ENCODE measurements at regions not wholly inside any gene's neighbourhood (a gene's known extent, or its start where the extent isn't known, plus 50 kb on each side); places are given as distances from the start of the nearest gene placed in this dataset.

GRCh38 chr4:130922955-130923354 lies 1827.0 kb downstream of the C4orf33 start:
- TF ChIP-seq, protein P1, sequence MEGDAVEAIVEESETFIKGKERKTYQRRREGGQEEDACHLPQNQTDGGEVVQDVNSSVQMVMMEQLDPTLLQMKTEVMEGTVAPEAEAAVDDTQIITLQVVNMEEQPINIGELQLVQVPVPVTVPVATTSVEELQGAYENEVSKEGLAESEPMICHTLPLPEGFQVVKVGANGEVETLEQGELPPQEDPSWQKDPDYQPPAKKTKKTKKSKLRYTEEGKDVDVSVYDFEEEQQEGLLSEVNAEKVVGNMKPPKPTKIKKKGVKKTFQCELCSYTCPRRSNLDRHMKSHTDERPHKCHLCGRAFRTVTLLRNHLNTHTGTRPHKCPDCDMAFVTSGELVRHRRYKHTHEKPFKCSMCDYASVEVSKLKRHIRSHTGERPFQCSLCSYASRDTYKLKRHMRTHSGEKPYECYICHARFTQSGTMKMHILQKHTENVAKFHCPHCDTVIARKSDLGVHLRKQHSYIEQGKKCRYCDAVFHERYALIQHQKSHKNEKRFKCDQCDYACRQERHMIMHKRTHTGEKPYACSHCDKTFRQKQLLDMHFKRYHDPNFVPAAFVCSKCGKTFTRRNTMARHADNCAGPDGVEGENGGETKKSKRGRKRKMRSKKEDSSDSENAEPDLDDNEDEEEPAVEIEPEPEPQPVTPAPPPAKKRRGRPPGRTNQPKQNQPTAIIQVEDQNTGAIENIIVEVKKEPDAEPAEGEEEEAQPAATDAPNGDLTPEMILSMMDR (IDR thresholded peaks at IDR 0.05; ENCODE audit: borderline replicate concordance), result no peak
- H3K27ac ChIP-seq (replicated peaks), result no peak overlapping the region
- intact Hi-C loops (cut with micrococcal nuclease), result no loop called here
- no peak overlapping the region for H3K4me3 ChIP-seq
- no peak for DNase-seq
- H3K36me3 ChIP-seq, result no peaks in the 10 kb centered on the region
- H3K9me3 ChIP-seq (replicated peaks), result peaks cover 81% of the 10 kb centered on the region
- no peaks in the 10 kb centered on the region for H3K4me1 ChIP-seq
- no peaks in the 10 kb centered on the region for H3K27me3 ChIP-seq (ENCODE audit: low read depth)

DNA sequence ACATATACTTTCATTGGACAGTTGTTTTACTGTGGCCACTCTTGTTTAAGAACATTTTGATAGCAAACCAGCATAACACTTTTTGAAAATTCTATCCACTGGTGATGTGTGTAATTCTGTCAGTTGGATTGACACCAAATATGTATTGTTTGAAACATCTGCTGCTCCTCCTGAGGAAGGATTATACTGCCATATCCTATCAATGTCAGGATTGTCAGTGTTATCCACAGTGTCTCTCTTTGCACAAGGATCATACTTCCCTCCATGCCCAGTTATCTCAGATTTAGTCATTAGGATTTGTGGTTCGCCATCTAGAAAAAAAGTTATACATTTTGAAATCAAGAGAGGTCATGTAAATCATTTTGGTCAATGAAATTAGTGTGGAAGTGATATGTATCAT lies 1859.6 kb downstream of the C4orf33 start:
- intact Hi-C loops (cut with micrococcal nuclease), result no loop called here
- peaks cover 18% of the 10 kb centered on the region for H3K9me3 ChIP-seq (replicated peaks)
- no peaks in the 10 kb centered on the region for H3K4me1 ChIP-seq
- no peak overlapping the region for H3K4me3 ChIP-seq
- DNase-seq, result no peak
- no peaks in the 10 kb centered on the region for H3K36me3 ChIP-seq
- no peaks in the 10 kb centered on the region for H3K27me3 ChIP-seq (ENCODE audit: low read depth)
- TF ChIP-seq, protein P1 (IDR thresholded peaks at IDR 0.05; ENCODE audit: borderline replicate concordance), result no peak
- H3K27ac ChIP-seq (replicated peaks), result no peak overlapping the region

DNA sequence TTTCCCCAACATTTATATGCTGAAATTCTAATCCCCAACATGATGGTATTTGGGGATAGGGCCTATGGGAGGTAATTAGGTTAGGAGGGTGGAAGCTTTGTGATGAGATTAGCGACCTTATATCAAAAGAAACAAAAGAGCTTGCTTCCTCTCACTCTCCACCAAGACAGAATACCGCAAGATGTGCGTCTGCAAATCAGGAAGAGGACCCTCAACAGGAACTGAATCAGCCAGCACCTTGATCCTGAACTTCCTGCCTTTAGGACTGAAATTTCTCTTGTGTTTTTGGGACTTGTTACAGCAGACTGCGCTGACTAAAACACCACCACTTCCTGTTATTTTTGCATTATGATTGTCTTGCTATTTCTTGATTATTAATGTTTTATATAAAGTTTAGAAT lies 1889.4 kb downstream of the C4orf33 start:
- Histone ChIP-seq H3K27me3 (ENCODE audit: low read depth) (no peaks in the 10 kb centered on the region), H3K4me3 (no peak overlapping the region), H3K36me3 (no peaks in the 10 kb centered on the region), H3K4me1 (no peaks in the 10 kb centered on the region), H3K27ac (replicated peaks) (no peak overlapping the region), H3K9me3 (replicated peaks) (no peaks in the 10 kb centered on the region)
- TF ChIP-seq, protein P1 (IDR thresholded peaks at IDR 0.05; ENCODE audit: borderline replicate concordance), result no peak
- intact Hi-C loops (cut with micrococcal nuclease), result no loop called here
- DNase-seq, result no peak

DNA sequence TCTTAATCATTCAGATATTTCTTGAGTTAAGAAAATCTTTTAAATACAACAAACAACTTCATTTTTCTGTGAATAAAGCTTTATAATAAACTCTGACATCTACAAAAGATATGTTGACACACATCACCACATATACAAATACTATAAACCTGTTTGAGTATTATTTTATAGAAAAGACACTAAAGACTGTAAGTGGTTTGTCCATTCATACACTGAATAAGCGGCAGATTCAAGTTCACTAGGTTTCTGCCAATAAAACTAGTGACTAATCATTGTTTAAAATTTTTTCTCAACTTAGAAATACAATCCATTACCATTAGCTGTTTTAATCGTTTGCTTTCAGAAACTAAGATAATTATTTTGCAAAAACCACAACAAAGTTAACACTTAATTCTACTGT lies 1900.0 kb downstream of the C4orf33 start:
- intact Hi-C loops (cut with micrococcal nuclease), result no loop called here
- no peak for DNase-seq
- Histone ChIP-seq H3K36me3 (no peaks in the 10 kb centered on the region), H3K9me3 (replicated peaks) (peaks cover 8% of the 10 kb centered on the region), H3K27me3 (ENCODE audit: low read depth) (no peaks in the 10 kb centered on the region), H3K27ac (replicated peaks) (no peak overlapping the region), H3K4me1 (no peaks in the 10 kb centered on the region), H3K4me3 (no peak overlapping the region)
- TF ChIP-seq, protein P1 (IDR thresholded peaks at IDR 0.05; ENCODE audit: borderline replicate concordance), result no peak

GRCh38 chr4:131001371-131001770 lies 1905.4 kb downstream of the C4orf33 start:
- no peaks in the 10 kb centered on the region for H3K36me3 ChIP-seq
- no peak overlapping the region for H3K27ac ChIP-seq (replicated peaks)
- H3K27me3 ChIP-seq (ENCODE audit: low read depth), result no peaks in the 10 kb centered on the region
- H3K4me1 ChIP-seq, result no peaks in the 10 kb centered on the region
- no peak overlapping the region for H3K4me3 ChIP-seq
- peaks cover 6% of the 10 kb centered on the region for H3K9me3 ChIP-seq (replicated peaks)
- TF ChIP-seq, protein P1 (IDR thresholded peaks at IDR 0.05; ENCODE audit: borderline replicate concordance), result no peak
- DNase-seq, result no peak
- intact Hi-C loops (cut with micrococcal nuclease), result no loop called here

- H3K27ac ChIP-seq (replicated peaks), result no peak overlapping the region
- H3K27me3 ChIP-seq (ENCODE audit: low read depth), result no peaks in the 10 kb centered on the region
- intact Hi-C loops (cut with micrococcal nuclease), result no loop called here
- DNase-seq, result no peak
- TF ChIP-seq, protein P1 (IDR thresholded peaks at IDR 0.05; ENCODE audit: borderline replicate concordance), result no peak
- no peaks in the 10 kb centered on the region for H3K4me1 ChIP-seq
- no peak overlapping the region for H3K4me3 ChIP-seq
- H3K36me3 ChIP-seq, result no peaks in the 10 kb centered on the region
- H3K9me3 ChIP-seq (replicated peaks), result peaks cover 2% of the 10 kb centered on the region
Measured at GRCh38 chr4:131002132-131002531, 1906.2 kb downstream of the C4orf33 start.

All from left ventricle myocardium inferior (tissue), 1 donor.